HepG2 (cell line): ENCODE measurements at regions not wholly inside any gene's neighbourhood (a gene's known extent, or its start where the extent isn't known, plus 50 kb on each side); places are given as distances from the start of the nearest gene placed in this dataset.

Experiments used
- ATAC-seq: fragments of 200-7000 bp; cut with Tn5 transposase; 3 replicates; pipeline ENCODE4 v1.9.1; 2020; ENCODE audit warnings: mild to moderate bottlenecking, moderate library complexity
- BruUV-seq: library from RNA; stranded (reverse); fragments of 400-500 nt; replicated peaks from 2 replicates; lab custom pipeline; 2021; lab: Mats Ljungman, UMichigan
- CTCF ChIA-PET: fragments of 300-600 bp; formaldehyde crosslinking; extraction: SDS; loops from one replicate; lab custom pipeline; 2021; ENCODE audit warnings: low total read pairs, inconsistent platforms, low intra/inter-chr PET ratio; lab: Yijun Ruan, JAX
- POLR2A ChIA-PET: fragments of 350-600 bp; sonication (Branson Sonifier 250); formaldehyde crosslinking; loops from one replicate; lab custom pipeline; 2020; ENCODE audit warnings: antibody characterized with exemption, inconsistent platforms; lab: Yijun Ruan, JAX
- DNase-seq: peaks from one replicate; pipeline ENCODE4 v3.0.0-alpha.2; 2015; ENCODE audit warnings: low spot score
- FAIRE-seq: peaks from 3 replicates; lab custom pipeline; 2011; peaks lifted over from hg19 to GRCh38; lab: Jason Lieb, UNC
- H2AFZ ChIP-seq: one replicate; pipeline ENCODE4 v1.6.1; 2011; ENCODE audit warnings: low read length, inconsistent platforms
- H3K27ac ChIP-seq: fragments of 300-600 bp; 3 replicates; pipeline ENCODE4 v1.8.0; 2011; ENCODE audit warnings: mixed run types, mild to moderate bottlenecking, mixed read lengths, low read length, inconsistent platforms; ENCODE audit not compliant: insufficient read depth; ENCODE audit errors: extremely low read length
- H3K27me3 ChIP-seq, 2 experiments: fragments of 200-600 bp in 1 of 2; 2 replicates in 1 of 2; 3 replicates in 1 of 2; pipeline versions ENCODE4 v1.6.0 to v1.8.0; 2011; ENCODE audit warnings: low read length in 2 of 2, mild to moderate bottlenecking in 2 of 2, moderate library complexity in 2 of 2, inconsistent platforms in 1 of 2; ENCODE audit not compliant: insufficient read depth in 2 of 2, control insufficient read depth in 1 of 2
- H3K36me3 ChIP-seq, 2 experiments: fragments of 200-600 bp in 1 of 2; replicated peaks in 1 of 2; 2 replicates in 1 of 2; 3 replicates in 1 of 2; pipeline versions ENCODE4 v1.5.1 to v1.8.0; 2011; ENCODE audit warnings: low read length in 2 of 2, inconsistent platforms in 1 of 2; ENCODE audit not compliant: insufficient read depth in 2 of 2, control insufficient read depth in 1 of 2
- H3K4me1 ChIP-seq: 2 replicates; pipeline ENCODE4 v1.5.1; 2012; ENCODE audit warnings: low read length, inconsistent platforms; ENCODE audit not compliant: insufficient read depth
- H3K4me2 ChIP-seq: 2 replicates; pipeline ENCODE4 v1.6.0; 2011; ENCODE audit warnings: low read depth, low read length, inconsistent platforms
- H3K4me3 ChIP-seq, 3 experiments: fragments of 200-600 bp in 1 of 3; sonication (generic), shearing (Covaris generic) in 1 of 3; replicated peaks in 1 of 3; 2 replicates each; pipeline ENCODE4 v1.5.1; 2011 to 2016; ENCODE audit warnings: low read length in 3 of 3, inconsistent platforms in 2 of 3, low read depth in 2 of 3, mild to moderate bottlenecking in 2 of 3, control low read depth in 1 of 3, mixed read lengths in 1 of 3; ENCODE audit not compliant: insufficient read depth in 1 of 3
- H3K79me2 ChIP-seq: one replicate; pipeline ENCODE4 v1.6.1; 2011; ENCODE audit warnings: low read length, inconsistent platforms; ENCODE audit not compliant: insufficient read depth
- H3K9ac ChIP-seq: 2 replicates; pipeline ENCODE4 v1.6.0; 2011; ENCODE audit warnings: mild to moderate bottlenecking, low read depth, low read length, inconsistent platforms; ENCODE audit not compliant: insufficient read depth
- H3K9me3 ChIP-seq: 2 replicates; pipeline ENCODE4 v1.5.1; 2012; ENCODE audit warnings: mild to moderate bottlenecking, low read length
- H4K20me1 ChIP-seq: 2 replicates; pipeline ENCODE4 v1.6.0; 2011; ENCODE audit warnings: inconsistent platforms, mild to moderate bottlenecking, low read length, moderate library complexity; ENCODE audit not compliant: insufficient read depth
- EHMT2 ChIP-seq: fragments of 200-600 bp; sonication (generic); IDR thresholded peaks from 2 replicates; pipeline ENCODE4 v1.7.0; 2017; ENCODE audit warnings: antibody characterized with exemption, low read depth, low read length, borderline replicate concordance
- GMEB2 ChIP-seq: IDR thresholded peaks from 2 replicates; pipeline ENCODE4 v1.6.1; 2016; ENCODE audit warnings: missing biosample characterization, missing genetic modification reagents, low read depth
- GZF1 ChIP-seq: sonication (generic); formaldehyde crosslinking; IDR thresholded peaks from 2 replicates; pipeline ENCODE4 v1.5.1; 2020; ENCODE audit warnings: mild to moderate bottlenecking, missing genetic modification reagents
- IKZF4 ChIP-seq: sonication (generic); formaldehyde crosslinking; IDR thresholded peaks from 2 replicates; pipeline ENCODE4 v1.5.1; 2020; ENCODE audit warnings: borderline replicate concordance, mild to moderate bottlenecking, low read depth, missing genetic modification reagents; ENCODE audit errors: not compliant biosample characterization
- MAX ChIP-seq: IDR thresholded peaks from 2 replicates; pipeline ENCODE4 v1.6.1; 2012; ENCODE audit warnings: inconsistent platforms
- REST ChIP-seq, 2 experiments: IDR thresholded peaks; 2 replicates each; pipeline ENCODE4 v1.6.1; 2011 to 2012; ENCODE audit warnings: low read length in 2 of 2, borderline replicate concordance in 1 of 2, low read depth in 1 of 2, mild to moderate bottlenecking in 1 of 2, moderate library complexity in 1 of 2
- RFXANK ChIP-seq: IDR thresholded peaks from 2 replicates; pipeline ENCODE4 v1.6.1; 2016
- SMAD1 ChIP-seq: sonication (generic); formaldehyde crosslinking; IDR thresholded peaks from 2 replicates; pipeline ENCODE4 v1.4.0; 2020; ENCODE audit warnings: missing genetic modification reagents, low read depth, mild to moderate bottlenecking, borderline replicate concordance
- TEAD3 ChIP-seq: optimal IDR thresholded peaks from 2 replicates; pipeline ENCODE3; 2016; ENCODE audit warnings: borderline replicate concordance
- USF2 ChIP-seq, 2 experiments: sonication (generic) in 1 of 2; formaldehyde crosslinking in 1 of 2; IDR thresholded peaks; 2 replicates each; pipeline versions ENCODE4 v1.5.1 to v1.6.1; 2011 to 2020; ENCODE audit warnings: borderline replicate concordance in 1 of 2, low read depth in 1 of 2, low read length in 1 of 2, mild to moderate bottlenecking in 1 of 2, missing genetic modification reagents in 1 of 2, moderate library complexity in 1 of 2
- ZNF510 ChIP-seq: sonication (generic); formaldehyde crosslinking; IDR thresholded peaks from 2 replicates; pipeline ENCODE4 v1.4.0; 2020; ENCODE audit warnings: low read depth, mild to moderate bottlenecking, missing genetic modification reagents
- ZSCAN30 ChIP-seq: sonication (generic); formaldehyde crosslinking; IDR thresholded peaks from 2 replicates; pipeline ENCODE4 v1.5.0; 2020; ENCODE audit warnings: mild to moderate bottlenecking, missing genetic modification reagents
- WGBS: methylation state at CpG from one replicate; pipeline ENCODE4 v1.1.6; 2017; ENCODE audit warnings: low lambda C conversion rate; 5-methylcytosine and 5-hydroxymethylcytosine counted together
- in situ Hi-C: cut with HindIII; loops from 2 replicates; pipeline ENCODE4 v1.10.0; 2017; ENCODE audit warnings: low pct_unique_long_range_greater_than_20kb; ENCODE audit not compliant: extremely low pct_ligation_motif_present
- intact Hi-C: fragments of 100-400 bp; cut with micrococcal nuclease; formaldehyde crosslinking; loops from one replicate; pipeline ENCODE4 v1.10.0; 2022; ENCODE audit not compliant: unreplicated experiment

- TF ChIP-seq USF2 (IDR thresholded peaks at IDR 0.05; ENCODE audit: low read depth, low read length) = no peak
- TF ChIP-seq USF2 (CRISPR knock-in tag; IDR thresholded peaks at IDR 0.05; ENCODE audit: borderline replicate concordance) = no peak
- TF ChIP-seq IKZF4 (CRISPR knock-in tag) = no peak
Observed at GRCh38 chr5:52725065-52725746, 62.5 kb upstream of the ITGA1 start (continued).

GRCh38 chr5:52725808-52726207 lies 61.9 kb upstream of the ITGA1 start:
- no peak for FAIRE-seq
- intact Hi-C loops = loop anchor here (5.0 kb wide), 1 partner anchor 1356 kb away; no protein-coding TSS in a partner anchor
- no peak overlapping the region for H3K4me2 ChIP-seq
- ATAC-seq = no peak
- H3K9me3 ChIP-seq = no peaks in the 10 kb centered on the region
- ChIA-PET CTCF (no interaction called here), POLR2A (no interaction called here)
- DNase-seq = no peak
- in situ Hi-C loops = no loop called here
- 62% methylated on average over 3 of the region's 3 CpGs for WGBS
- no peaks in the 10 kb centered on the region for H3K36me3 ChIP-seq
- H3K9ac ChIP-seq = no peak overlapping the region
- no peak overlapping the region for H3K27ac ChIP-seq
- no TSS peak for BruUV-seq
- peaks cover 40% of the 10 kb centered on the region for H3K4me1 ChIP-seq
- H3K4me3 ChIP-seq = no peak overlapping the region
- H3K27me3 ChIP-seq = no peaks in the 10 kb centered on the region
- H3K79me2 ChIP-seq = no peaks in the 10 kb centered on the region
- no peaks in the 10 kb centered on the region for H4K20me1 ChIP-seq
- no peak overlapping the region for H2AFZ ChIP-seq
- TF ChIP-seq REST (IDR thresholded peaks at IDR 0.05; ENCODE audit: borderline replicate concordance in 1 of 2, low read depth in 1 of 2, low read length in 2 of 2) (no peak), ZSCAN30 (CRISPR knock-in tag) (no peak), EHMT2 (no peak), GZF1 (no peak), MAX (no peak), ZNF510 (no peak), RFXANK (CRISPR knock-in tag) (no peak), SMAD1 (CRISPR knock-in tag) (no peak), GMEB2 (CRISPR knock-in tag) (no peak), TEAD3 (CRISPR knock-in tag) (no peak)
